ENCODE measurements at regions not wholly inside any gene's neighbourhood (a gene's known extent, or its start where the extent isn't known, plus 50 kb on each side); places are given as distances from the start of the nearest gene placed in this dataset.

GRCh38 chr4:64559571-64559970 lies 150.3 kb upstream of the TECRL start:
- TF ChIP-seq CTCF (IDR thresholded peaks at IDR 0.05) (no peak), ATF3 (CRISPR knock-in tag; conservative IDR thresholded peaks at IDR 0.05) (no peak), NR2C2 (CRISPR knock-in tag; IDR thresholded peaks at IDR 0.05) (no peak), E2F5 (CRISPR knock-in tag; IDR thresholded peaks at IDR 0.05) (no peak), ATF6 (CRISPR knock-in tag; IDR thresholded peaks at IDR 0.05) (no peak), USF2 (CRISPR knock-in tag; IDR thresholded peaks at IDR 0.05) (no peak), MLX (CRISPR knock-in tag; IDR thresholded peaks at IDR 0.05) (no peak)
